VCaP (cell line): ENCODE measurements at regions not wholly inside any gene's neighbourhood (a gene's known extent, or its start where the extent isn't known, plus 50 kb on each side); places are given as distances from the start of the nearest gene placed in this dataset.

Experiments used
- H3K27ac ChIP-seq: fragments of 450-650 bp; 2 replicates; pipeline ENCODE4 v1.5.1; 2017
- TF ChIP-seq, protein P1 (sequence below): fragments of 450-650 bp; conservative IDR thresholded peaks from 2 replicates; pipeline ENCODE4 v1.5.1; 2017; ENCODE audit warnings: mild to moderate bottlenecking, moderate library complexity

DNA sequence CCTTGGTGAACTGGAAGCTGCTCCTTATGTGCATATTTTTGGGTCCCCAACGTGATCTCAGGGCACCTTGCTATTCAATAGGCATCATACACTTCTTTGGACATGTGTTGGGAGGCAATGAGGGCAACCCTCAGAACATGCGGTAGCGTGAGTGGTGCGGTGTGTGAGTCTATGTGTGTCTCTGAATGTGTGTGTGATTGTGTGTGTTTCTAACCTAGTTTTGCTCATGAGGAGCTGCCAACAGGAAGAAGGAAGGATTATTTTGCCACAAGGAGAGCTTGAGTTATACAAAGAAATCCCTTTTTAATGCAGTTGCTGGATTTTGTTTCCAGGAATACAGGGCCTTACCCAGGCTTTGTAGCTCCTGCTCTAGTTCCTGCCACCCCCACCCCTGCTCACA lies 75.8 kb upstream of the ITGA6 start:
- TF ChIP-seq, protein P1, sequence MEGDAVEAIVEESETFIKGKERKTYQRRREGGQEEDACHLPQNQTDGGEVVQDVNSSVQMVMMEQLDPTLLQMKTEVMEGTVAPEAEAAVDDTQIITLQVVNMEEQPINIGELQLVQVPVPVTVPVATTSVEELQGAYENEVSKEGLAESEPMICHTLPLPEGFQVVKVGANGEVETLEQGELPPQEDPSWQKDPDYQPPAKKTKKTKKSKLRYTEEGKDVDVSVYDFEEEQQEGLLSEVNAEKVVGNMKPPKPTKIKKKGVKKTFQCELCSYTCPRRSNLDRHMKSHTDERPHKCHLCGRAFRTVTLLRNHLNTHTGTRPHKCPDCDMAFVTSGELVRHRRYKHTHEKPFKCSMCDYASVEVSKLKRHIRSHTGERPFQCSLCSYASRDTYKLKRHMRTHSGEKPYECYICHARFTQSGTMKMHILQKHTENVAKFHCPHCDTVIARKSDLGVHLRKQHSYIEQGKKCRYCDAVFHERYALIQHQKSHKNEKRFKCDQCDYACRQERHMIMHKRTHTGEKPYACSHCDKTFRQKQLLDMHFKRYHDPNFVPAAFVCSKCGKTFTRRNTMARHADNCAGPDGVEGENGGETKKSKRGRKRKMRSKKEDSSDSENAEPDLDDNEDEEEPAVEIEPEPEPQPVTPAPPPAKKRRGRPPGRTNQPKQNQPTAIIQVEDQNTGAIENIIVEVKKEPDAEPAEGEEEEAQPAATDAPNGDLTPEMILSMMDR, result no peak
- peak overlapping the region; percentile 45; the same call in 1 of the 2 replicates for H3K27ac ChIP-seq

DNA sequence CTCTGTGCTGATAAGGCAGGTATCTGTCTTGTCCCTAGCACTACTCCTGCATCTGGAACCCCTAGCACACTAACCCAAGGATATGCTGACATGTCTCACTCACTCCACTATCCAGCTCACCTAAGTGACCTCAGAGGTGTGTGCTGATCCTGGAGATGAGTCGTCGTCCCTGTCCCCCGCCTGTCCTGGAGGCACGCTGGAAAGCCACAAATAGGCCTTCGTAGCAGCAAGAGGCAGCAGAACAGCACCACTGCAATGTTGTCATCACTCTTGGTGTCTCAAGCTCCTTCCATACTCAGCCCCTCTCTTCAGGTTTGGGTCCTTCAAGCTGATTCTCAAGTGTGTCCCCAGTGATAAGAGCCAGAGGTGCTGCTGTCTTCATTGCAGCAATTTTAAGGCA lies 73.0 kb upstream of the ITGA6 start:
- TF ChIP-seq, protein P1, result no peak
- no peak overlapping the region for H3K27ac ChIP-seq

- TF ChIP-seq, protein P1, result no peak
- H3K27ac ChIP-seq, result peak overlapping the region; percentile 76
Measured at GRCh38 chr2:172357442-172357841, 69.9 kb upstream of the ITGA6 start.

DNA sequence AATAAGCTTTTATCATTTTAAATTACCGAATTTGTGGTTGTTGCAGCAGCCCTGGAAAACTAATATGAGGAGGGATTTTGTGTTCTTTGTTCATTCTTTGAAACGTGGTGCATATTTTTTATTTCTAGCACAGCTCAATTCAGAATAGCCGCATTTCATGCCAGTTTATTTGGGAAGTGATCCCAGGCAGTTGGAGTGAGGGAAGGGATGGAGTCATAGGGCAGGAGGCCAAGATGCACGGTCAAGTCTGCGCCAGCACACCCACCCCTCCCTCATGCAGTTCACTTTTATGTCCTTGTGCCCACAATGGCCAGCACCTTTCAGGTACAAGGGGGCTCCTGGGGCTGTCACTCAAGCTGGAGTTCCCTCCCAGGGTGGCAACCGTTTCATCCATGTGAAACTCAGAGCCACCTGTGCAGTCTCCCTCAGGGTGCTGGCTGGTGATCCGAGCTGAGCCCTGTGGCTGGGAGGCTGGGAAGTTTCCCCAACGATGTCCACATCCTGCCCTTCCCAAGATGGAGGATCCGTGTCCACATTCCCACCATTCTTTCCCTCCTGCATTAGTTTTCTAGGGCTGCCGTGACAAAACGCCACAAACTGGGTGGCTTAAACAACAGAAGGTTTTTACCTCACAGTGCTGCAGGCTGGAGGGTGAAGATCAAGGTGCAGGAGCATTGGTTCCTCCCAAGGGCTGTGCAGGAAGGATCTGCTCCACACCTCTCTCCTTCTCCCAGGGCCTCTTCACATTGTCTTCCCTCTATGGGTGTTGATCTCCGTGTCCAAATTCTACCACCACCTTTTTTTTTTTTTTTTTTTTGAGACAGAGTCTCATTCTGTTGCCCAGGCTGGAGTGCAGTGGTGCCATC lies 68.5 kb upstream of the ITGA6 start:
- H3K27ac ChIP-seq, result no peak overlapping the region
- TF ChIP-seq, protein P1, result no peak

GRCh38 chr2:172361360-172361759 lies 66.0 kb upstream of the ITGA6 start:
- TF ChIP-seq, protein P1, result no peak
- no peak overlapping the region for H3K27ac ChIP-seq

GRCh38 chr2:172361840-172362239 lies 65.5 kb upstream of the ITGA6 start:
- TF ChIP-seq, protein P1, result no peak

DNA sequence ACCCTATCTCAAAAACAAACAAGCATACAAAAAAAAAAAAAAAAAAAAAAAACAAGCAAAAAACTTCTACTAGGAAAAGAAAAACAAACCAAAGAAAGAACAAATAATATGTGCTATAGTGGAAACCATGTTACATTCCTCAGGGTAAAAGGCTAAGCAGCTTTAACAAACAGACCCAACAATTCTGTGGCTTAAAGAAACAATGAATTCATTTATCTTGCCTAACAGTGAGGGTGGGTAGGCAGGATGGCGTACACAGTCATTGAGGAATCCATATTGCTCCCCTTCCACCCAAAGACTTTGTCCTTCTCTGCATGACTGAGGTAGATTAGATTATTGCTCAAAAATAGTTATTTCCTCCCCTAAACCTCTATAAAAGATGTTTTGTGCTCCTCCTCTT lies 63.1 kb upstream of the ITGA6 start:
- TF ChIP-seq, protein P1, result no peak
- H3K27ac ChIP-seq, result no peak overlapping the region

More at GRCh38 chr2:172361840-172362239, 65.5 kb upstream of the ITGA6 start:
- H3K27ac ChIP-seq, result no peak overlapping the region
